Right lung (tissue), 2 donors: ENCODE measurements at regions not wholly inside any gene's neighbourhood (a gene's known extent, or its start where the extent isn't known, plus 50 kb on each side); places are given as distances from the start of the nearest gene placed in this dataset.

Experiments
- DNase-seq, 2 donors: peaks; one replicate each; pipeline ENCODE4 v3.0.0-alpha.2; 2013

GRCh38 chr4:169810325-169811323 lies 52.9 kb upstream of the HPF1 start:
- DNase-seq: peak; percentile 48 to 71

- no peak for DNase-seq
Measured at GRCh38 chr4:169807934-169808509, 50.3 kb upstream of the HPF1 start.
